ENCODE measurements at regions not wholly inside any gene's neighbourhood (a gene's known extent, or its start where the extent isn't known, plus 50 kb on each side); places are given as distances from the start of the nearest gene placed in this dataset.

- TF ChIP-seq CTCF (conservative IDR thresholded peaks at IDR 0.05; ENCODE audit: low read depth, low read length) (no peak), EZH2 (IDR thresholded peaks at IDR 0.05; ENCODE audit: borderline replicate concordance, low read depth, low read length, poor library complexity, severe bottlenecking) (no peak)
Observed at GRCh38 chr11:95344932-95345642, 114.1 kb upstream of the SESN3 start.

Measured in A673 (cell line).